Mesenchymal stem cell (in vitro differentiated cells and primary cell): ENCODE measurements at regions not wholly inside any gene's neighbourhood (a gene's known extent, or its start where the extent isn't known, plus 50 kb on each side); places are given as distances from the start of the nearest gene placed in this dataset.

ENCODE experiments used
- DNase-seq: peaks from one replicate; pipeline ENCODE4 v3.0.0-alpha.2; 2013
- H2AFZ ChIP-seq: one replicate; pipeline ENCODE4 v1.6.1; 2013; ENCODE audit warnings: low read depth, mild to moderate bottlenecking, control low read depth, inconsistent platforms, low read length, moderate library complexity
- H2AK5ac ChIP-seq: 2 replicates; pipeline ENCODE4 v1.6.1; 2013; ENCODE audit warnings: low read length, moderate library complexity, mild to moderate bottlenecking, inconsistent platforms; ENCODE audit not compliant: severe bottlenecking
- H2BK120ac ChIP-seq: one replicate; pipeline ENCODE4 v1.6.1; 2013; ENCODE audit warnings: low read depth, mild to moderate bottlenecking, inconsistent platforms, low read length, moderate library complexity
- H2BK12ac ChIP-seq, 2 experiments: one replicate each; pipeline ENCODE4 v1.6.1; 2013; ENCODE audit warnings: inconsistent platforms in 2 of 2, low read length in 2 of 2, mild to moderate bottlenecking in 2 of 2, moderate library complexity in 2 of 2, control low read depth in 1 of 2
- H2BK15ac ChIP-seq: one replicate; pipeline ENCODE4 v1.6.1; 2013; ENCODE audit warnings: mild to moderate bottlenecking, low read depth, inconsistent platforms; ENCODE audit not compliant: poor library complexity, severe bottlenecking
- H2BK5ac ChIP-seq: 2 replicates; pipeline ENCODE4 v1.6.1; 2013; ENCODE audit warnings: low read depth, mild to moderate bottlenecking, low read length, control low read depth, inconsistent platforms; ENCODE audit not compliant: poor library complexity, severe bottlenecking
- H3K14ac ChIP-seq, 2 experiments: one replicate each; pipeline ENCODE4 v1.6.1; 2013; ENCODE audit warnings: inconsistent platforms in 2 of 2, low read length in 2 of 2, control low read depth in 1 of 2, mild to moderate bottlenecking in 1 of 2, moderate library complexity in 1 of 2
- H3K18ac ChIP-seq, 2 experiments: one replicate each; pipeline ENCODE4 v1.6.1; 2013; ENCODE audit warnings: inconsistent platforms in 2 of 2, low read length in 2 of 2, control low read depth in 1 of 2, low read depth in 1 of 2, mild to moderate bottlenecking in 1 of 2
- H3K23ac ChIP-seq, 2 experiments: one replicate each; pipeline ENCODE4 v1.6.1; 2013; ENCODE audit warnings: inconsistent platforms in 2 of 2, low read length in 2 of 2, mild to moderate bottlenecking in 2 of 2, moderate library complexity in 2 of 2, control low read depth in 1 of 2
- H3K27ac ChIP-seq: 2 replicates; pipeline ENCODE4 v1.5.1; 2013; ENCODE audit warnings: mild to moderate bottlenecking, moderate library complexity, low read length, control low read depth, inconsistent platforms; ENCODE audit not compliant: poor library complexity, severe bottlenecking
- H3K27me3 ChIP-seq, 2 experiments: 2 replicates each; pipeline versions ENCODE4 v1.6.1 to v1.7.0; 2013; ENCODE audit warnings: low read length in 2 of 2, mild to moderate bottlenecking in 2 of 2, moderate library complexity in 2 of 2, control low read depth in 1 of 2, inconsistent platforms in 1 of 2; ENCODE audit not compliant: control insufficient read depth in 1 of 2, insufficient read depth in 1 of 2
- H3K36me3 ChIP-seq, 2 experiments: 2 replicates each; pipeline versions ENCODE4 v1.6.1 to v1.7.0; 2013; ENCODE audit warnings: low read length in 2 of 2, control low read depth in 1 of 2, inconsistent platforms in 1 of 2, low read depth in 1 of 2, mild to moderate bottlenecking in 1 of 2; ENCODE audit not compliant: insufficient read depth in 2 of 2, control insufficient read depth in 1 of 2
- H3K4ac ChIP-seq, 2 experiments: one replicate each; pipeline ENCODE4 v1.6.1; 2013; ENCODE audit warnings: inconsistent platforms in 2 of 2, low read length in 2 of 2, mild to moderate bottlenecking in 2 of 2, moderate library complexity in 2 of 2, control low read depth in 1 of 2, low read depth in 1 of 2
- H3K4me1 ChIP-seq: 2 replicates; pipeline ENCODE4 v1.6.1; 2013; ENCODE audit warnings: low read depth, low read length, control low read depth; ENCODE audit not compliant: control insufficient read depth, insufficient read depth
- H3K4me2 ChIP-seq: 2 replicates; pipeline ENCODE4 v1.6.1; 2013; ENCODE audit warnings: low read length, mild to moderate bottlenecking, inconsistent platforms; ENCODE audit not compliant: poor library complexity, severe bottlenecking
- H3K4me3 ChIP-seq, 2 experiments: 2 replicates each; pipeline versions ENCODE4 v1.5.1 to v1.7.0; 2013; ENCODE audit warnings: low read length in 2 of 2, mild to moderate bottlenecking in 2 of 2, control low read depth in 1 of 2, low read depth in 1 of 2; ENCODE audit not compliant: insufficient read depth in 1 of 2
- H3K79me1 ChIP-seq: replicated peaks from 2 replicates; pipeline ENCODE4 v1.6.1; 2013; ENCODE audit warnings: mild to moderate bottlenecking, control low read depth, low read length, inconsistent platforms; ENCODE audit not compliant: poor library complexity, severe bottlenecking
- H3K9ac ChIP-seq: 2 replicates; pipeline ENCODE4 v1.7.0; 2013; ENCODE audit warnings: mild to moderate bottlenecking, low read length, moderate library complexity
- H3K9me3 ChIP-seq: 2 replicates; pipeline ENCODE4 v1.7.0; 2013; ENCODE audit warnings: mild to moderate bottlenecking, low read length; ENCODE audit not compliant: control insufficient read depth
- H4K8ac ChIP-seq: one replicate; pipeline ENCODE4 v1.6.1; 2013; ENCODE audit warnings: inconsistent platforms, mild to moderate bottlenecking, low read length, moderate library complexity
- H4K91ac ChIP-seq: one replicate; pipeline ENCODE4 v1.6.1; 2013; ENCODE audit warnings: mild to moderate bottlenecking, low read length, inconsistent platforms
- WGBS: methylation state at CpG from one replicate; pipeline ENCODE4 v1.1.7; 2013; ENCODE audit warnings: mixed read lengths; 5-methylcytosine and 5-hydroxymethylcytosine counted together

- Histone ChIP-seq H3K27me3 (no peaks in the 10 kb centered on the region), H3K36me3 (no peaks in the 10 kb centered on the region), H3K9ac (no peak overlapping the region), H3K9me3 (no peaks in the 10 kb centered on the region), H3K4me2 (no peak overlapping the region), H3K79me1 (no peaks in the 10 kb centered on the region), H3K4me1 (no peaks in the 10 kb centered on the region), H3K4ac (no peak overlapping the region), H2BK5ac (no peak overlapping the region), H4K8ac (no peak overlapping the region), H3K27ac (no peak overlapping the region), H2AK5ac (no peak overlapping the region), H2AFZ (no peak overlapping the region), H4K91ac (no peak overlapping the region), H2BK12ac (no peak overlapping the region), H2BK15ac (no peak overlapping the region), H3K23ac (no peak overlapping the region), H2BK120ac (no peak overlapping the region), H3K18ac (no peak overlapping the region), H3K4me3 (no peak overlapping the region), H3K14ac (no peak overlapping the region)
- WGBS: 91% methylated on average over 2 of the region's 3 CpGs
- DNase-seq: no peak
Measured at GRCh38 chr13:72125561-72125960, 258.6 kb upstream of the DACH1 start.

- Histone ChIP-seq H2AK5ac (no peak overlapping the region), H3K9me3 (no peaks in the 10 kb centered on the region), H3K4me1 (no peaks in the 10 kb centered on the region), H3K79me1 (no peaks in the 10 kb centered on the region), H3K14ac (no peak overlapping the region), H2BK5ac (no peak overlapping the region), H3K23ac (no peak overlapping the region), H3K27ac (no peak overlapping the region), H3K9ac (no peak overlapping the region), H2BK15ac (no peak overlapping the region), H3K4ac (no peak overlapping the region), H3K27me3 (no peaks in the 10 kb centered on the region), H2BK12ac (no peak overlapping the region), H2BK120ac (no peak overlapping the region), H3K36me3 (no peaks in the 10 kb centered on the region), H3K4me3 (no peak overlapping the region), H3K4me2 (no peak overlapping the region), H4K8ac (no peak overlapping the region), H3K18ac (no peak overlapping the region), H2AFZ (no peak overlapping the region), H4K91ac (no peak overlapping the region)
- WGBS: 83% methylated on average over 3 of the region's 3 CpGs
- DNase-seq: no peak
Measured at GRCh38 chr13:72122661-72123255, 255.8 kb upstream of the DACH1 start.

- WGBS: 67% methylated on average over 2 of the region's 3 CpGs
- Histone ChIP-seq H3K18ac (no peak overlapping the region), H2AFZ (no peak overlapping the region)
Measured at GRCh38 chr13:72121466-72121865, 254.5 kb upstream of the DACH1 start.

GRCh38 chr13:72120632-72121031, 253.6 kb upstream of the DACH1 start:
- no peak overlapping the region for H3K23ac ChIP-seq
- no peak overlapping the region for H3K4ac ChIP-seq
- H3K4me2 ChIP-seq: no peak overlapping the region
- H4K8ac ChIP-seq: no peak overlapping the region
- no peak overlapping the region for H2BK15ac ChIP-seq
- H3K79me1 ChIP-seq: no peaks in the 10 kb centered on the region
- no peak overlapping the region for H3K27ac ChIP-seq
- no peak overlapping the region for H2AFZ ChIP-seq
- no peak overlapping the region for H2BK5ac ChIP-seq
- H2BK12ac ChIP-seq: no peak overlapping the region
- H2BK120ac ChIP-seq: no peak overlapping the region
- no peak overlapping the region for H4K91ac ChIP-seq
- no CpG with 5 or more reads among the region's 2 CpGs for WGBS
- no peaks in the 10 kb centered on the region for H3K9me3 ChIP-seq
- H3K4me3 ChIP-seq: no peak overlapping the region
- no peaks in the 10 kb centered on the region for H3K36me3 ChIP-seq
- H3K27me3 ChIP-seq: no peaks in the 10 kb centered on the region
- no peak overlapping the region for H3K14ac ChIP-seq
- no peaks in the 10 kb centered on the region for H3K4me1 ChIP-seq
- H2AK5ac ChIP-seq: no peak overlapping the region
- H3K9ac ChIP-seq: no peak overlapping the region
- no peak overlapping the region for H3K18ac ChIP-seq
- no peak for DNase-seq

More at GRCh38 chr13:72121466-72121865, 254.5 kb upstream of the DACH1 start:
- Histone ChIP-seq H3K9ac (no peak overlapping the region), H2AK5ac (no peak overlapping the region), H3K27me3 (no peaks in the 10 kb centered on the region), H3K79me1 (no peaks in the 10 kb centered on the region), H3K36me3 (no peaks in the 10 kb centered on the region), H3K27ac (no peak overlapping the region), H3K4me1 (no peaks in the 10 kb centered on the region), H4K91ac (no peak overlapping the region), H2BK15ac (no peak overlapping the region), H2BK5ac (no peak overlapping the region), H3K4me3 (no peak overlapping the region), H3K9me3 (no peaks in the 10 kb centered on the region), H3K14ac (no peak overlapping the region), H2BK12ac (no peak overlapping the region), H2BK120ac (no peak overlapping the region), H3K4ac (no peak overlapping the region), H3K23ac (no peak overlapping the region), H3K4me2 (no peak overlapping the region), H4K8ac (no peak overlapping the region)
- no peak for DNase-seq
